ENCODE measurements at regions not wholly inside any gene's neighbourhood (a gene's known extent, or its start where the extent isn't known, plus 50 kb on each side); places are given as distances from the start of the nearest gene placed in this dataset.

GRCh38 chr1:118340928-118341910, 156.2 kb upstream of the SPAG17 start:
- TF ChIP-seq, protein P1, sequence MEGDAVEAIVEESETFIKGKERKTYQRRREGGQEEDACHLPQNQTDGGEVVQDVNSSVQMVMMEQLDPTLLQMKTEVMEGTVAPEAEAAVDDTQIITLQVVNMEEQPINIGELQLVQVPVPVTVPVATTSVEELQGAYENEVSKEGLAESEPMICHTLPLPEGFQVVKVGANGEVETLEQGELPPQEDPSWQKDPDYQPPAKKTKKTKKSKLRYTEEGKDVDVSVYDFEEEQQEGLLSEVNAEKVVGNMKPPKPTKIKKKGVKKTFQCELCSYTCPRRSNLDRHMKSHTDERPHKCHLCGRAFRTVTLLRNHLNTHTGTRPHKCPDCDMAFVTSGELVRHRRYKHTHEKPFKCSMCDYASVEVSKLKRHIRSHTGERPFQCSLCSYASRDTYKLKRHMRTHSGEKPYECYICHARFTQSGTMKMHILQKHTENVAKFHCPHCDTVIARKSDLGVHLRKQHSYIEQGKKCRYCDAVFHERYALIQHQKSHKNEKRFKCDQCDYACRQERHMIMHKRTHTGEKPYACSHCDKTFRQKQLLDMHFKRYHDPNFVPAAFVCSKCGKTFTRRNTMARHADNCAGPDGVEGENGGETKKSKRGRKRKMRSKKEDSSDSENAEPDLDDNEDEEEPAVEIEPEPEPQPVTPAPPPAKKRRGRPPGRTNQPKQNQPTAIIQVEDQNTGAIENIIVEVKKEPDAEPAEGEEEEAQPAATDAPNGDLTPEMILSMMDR (IDR thresholded peaks at IDR 0.05): no peak
- TF ChIP-seq POLR2AphosphoS5 (IDR thresholded peaks at IDR 0.05) (no peak), EP300 (IDR thresholded peaks at IDR 0.05) (no peak), POLR2A (IDR thresholded peaks at IDR 0.05) (no peak)
